ENCODE measurements at regions not wholly inside any gene's neighbourhood (a gene's known extent, or its start where the extent isn't known, plus 50 kb on each side); places are given as distances from the start of the nearest gene placed in this dataset.

DNA sequence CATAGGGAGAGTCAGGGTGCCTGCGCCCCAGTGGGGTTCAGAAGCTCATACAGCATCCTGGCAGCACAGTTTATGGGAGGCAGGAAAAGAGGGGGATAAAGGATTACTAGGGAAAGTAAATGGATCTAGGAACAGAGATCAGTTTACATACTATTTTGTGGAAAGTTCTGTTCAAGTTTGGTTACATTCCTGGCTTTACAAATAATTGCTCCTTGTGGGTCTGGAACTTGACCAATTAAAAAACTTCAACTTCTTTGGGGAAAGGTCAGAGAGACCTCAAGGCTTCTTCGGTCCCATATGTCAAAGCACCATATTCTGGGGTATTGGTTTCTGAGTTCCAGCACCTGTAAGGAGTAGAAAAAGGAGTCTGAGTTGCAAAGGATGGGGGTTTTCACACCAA is 64.1 kb downstream of the ZDHHC19 start:
- no peak overlapping the region for H3K4me3 ChIP-seq (ENCODE audit: low read depth in 1 of 3, low read length in 3 of 3)
- no peaks in the 10 kb centered on the region for H3K9me3 ChIP-seq (ENCODE audit: control insufficient read depth in 4 of 4, low read length in 3 of 4)
- H3K27me3 ChIP-seq (ENCODE audit: control insufficient read depth in 4 of 4, insufficient read depth in 4 of 4, low read length in 3 of 4) = no peaks in the 10 kb centered on the region
- TF ChIP-seq MAX (IDR thresholded peaks at IDR 0.05) = no peak
- TF ChIP-seq FOXA1 (IDR thresholded peaks at IDR 0.05) = no peak
- no peak for TF ChIP-seq JUND (IDR thresholded peaks at IDR 0.05)
- TF ChIP-seq HNF4A (conservative IDR thresholded peaks at IDR 0.05) = no peak
- no peak for TF ChIP-seq YY1 (IDR thresholded peaks at IDR 0.05)
- no peak for TF ChIP-seq NR2F2 (IDR thresholded peaks at IDR 0.05)
- H3K27ac ChIP-seq (ENCODE audit: low read depth in 1 of 2, low read length in 2 of 2) = no peak overlapping the region
- H3K36me3 ChIP-seq (ENCODE audit: control insufficient read depth in 4 of 4, insufficient read depth in 3 of 4, low read depth in 1 of 4, low read length in 3 of 4) = no peaks in the 10 kb centered on the region
- H3K4me1 ChIP-seq (ENCODE audit: control insufficient read depth in 4 of 4, insufficient read depth in 4 of 4, low read length in 3 of 4) = peaks cover 0 to 41% (median 29%) of the 10 kb centered on the region in 4 donors
- WGBS = 94% methylated on average over 2 of the region's 2 CpGs
- no peak overlapping the region for H3K9ac ChIP-seq (ENCODE audit: low read depth in 1 of 2, low read length in 2 of 2)
- DNase-seq (ENCODE audit: low spot score) = no peak

- Histone ChIP-seq H3K4me3 (ENCODE audit: low read depth in 1 of 3, low read length in 3 of 3) (no peak overlapping the region), H3K27ac (ENCODE audit: low read depth in 1 of 2, low read length in 2 of 2) (no peak overlapping the region), H3K9ac (ENCODE audit: low read depth in 1 of 2, low read length in 2 of 2) (no peak overlapping the region), H3K9me3 (ENCODE audit: control insufficient read depth in 4 of 4, low read length in 3 of 4) (no peaks in the 10 kb centered on the region), H3K4me1 (ENCODE audit: control insufficient read depth in 4 of 4, insufficient read depth in 4 of 4, low read length in 3 of 4) (peaks cover 0 to 51% (median 37%) of the 10 kb centered on the region in 4 donors), H3K27me3 (ENCODE audit: control insufficient read depth in 4 of 4, insufficient read depth in 4 of 4, low read length in 3 of 4) (no peaks in the 10 kb centered on the region), H3K36me3 (ENCODE audit: control insufficient read depth in 4 of 4, insufficient read depth in 3 of 4, low read depth in 1 of 4, low read length in 3 of 4) (no peaks in the 10 kb centered on the region)
- 90% methylated on average over 17 of the region's 18 CpGs for WGBS
- TF ChIP-seq TAF1 (conservative IDR thresholded peaks at IDR 0.05) = no peak
- TF ChIP-seq ZBTB33 (IDR thresholded peaks at IDR 0.05) = no peak
- TF ChIP-seq, protein P1, sequence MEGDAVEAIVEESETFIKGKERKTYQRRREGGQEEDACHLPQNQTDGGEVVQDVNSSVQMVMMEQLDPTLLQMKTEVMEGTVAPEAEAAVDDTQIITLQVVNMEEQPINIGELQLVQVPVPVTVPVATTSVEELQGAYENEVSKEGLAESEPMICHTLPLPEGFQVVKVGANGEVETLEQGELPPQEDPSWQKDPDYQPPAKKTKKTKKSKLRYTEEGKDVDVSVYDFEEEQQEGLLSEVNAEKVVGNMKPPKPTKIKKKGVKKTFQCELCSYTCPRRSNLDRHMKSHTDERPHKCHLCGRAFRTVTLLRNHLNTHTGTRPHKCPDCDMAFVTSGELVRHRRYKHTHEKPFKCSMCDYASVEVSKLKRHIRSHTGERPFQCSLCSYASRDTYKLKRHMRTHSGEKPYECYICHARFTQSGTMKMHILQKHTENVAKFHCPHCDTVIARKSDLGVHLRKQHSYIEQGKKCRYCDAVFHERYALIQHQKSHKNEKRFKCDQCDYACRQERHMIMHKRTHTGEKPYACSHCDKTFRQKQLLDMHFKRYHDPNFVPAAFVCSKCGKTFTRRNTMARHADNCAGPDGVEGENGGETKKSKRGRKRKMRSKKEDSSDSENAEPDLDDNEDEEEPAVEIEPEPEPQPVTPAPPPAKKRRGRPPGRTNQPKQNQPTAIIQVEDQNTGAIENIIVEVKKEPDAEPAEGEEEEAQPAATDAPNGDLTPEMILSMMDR (IDR thresholded peaks at IDR 0.05; ENCODE audit: low read depth, low read length, missing input control) = no peak
- no peak for TF ChIP-seq FOXA2 (IDR thresholded peaks at IDR 0.05)
- TF ChIP-seq NR2F2 (IDR thresholded peaks at IDR 0.05) = no peak
- no peak for TF ChIP-seq SP1 (IDR thresholded peaks at IDR 0.05)
- DNase-seq (ENCODE audit: low spot score) = no peak
These were observed 63.8 kb upstream of the TFRC start for GRCh38 chr3:196145468-196146262.

DNA sequence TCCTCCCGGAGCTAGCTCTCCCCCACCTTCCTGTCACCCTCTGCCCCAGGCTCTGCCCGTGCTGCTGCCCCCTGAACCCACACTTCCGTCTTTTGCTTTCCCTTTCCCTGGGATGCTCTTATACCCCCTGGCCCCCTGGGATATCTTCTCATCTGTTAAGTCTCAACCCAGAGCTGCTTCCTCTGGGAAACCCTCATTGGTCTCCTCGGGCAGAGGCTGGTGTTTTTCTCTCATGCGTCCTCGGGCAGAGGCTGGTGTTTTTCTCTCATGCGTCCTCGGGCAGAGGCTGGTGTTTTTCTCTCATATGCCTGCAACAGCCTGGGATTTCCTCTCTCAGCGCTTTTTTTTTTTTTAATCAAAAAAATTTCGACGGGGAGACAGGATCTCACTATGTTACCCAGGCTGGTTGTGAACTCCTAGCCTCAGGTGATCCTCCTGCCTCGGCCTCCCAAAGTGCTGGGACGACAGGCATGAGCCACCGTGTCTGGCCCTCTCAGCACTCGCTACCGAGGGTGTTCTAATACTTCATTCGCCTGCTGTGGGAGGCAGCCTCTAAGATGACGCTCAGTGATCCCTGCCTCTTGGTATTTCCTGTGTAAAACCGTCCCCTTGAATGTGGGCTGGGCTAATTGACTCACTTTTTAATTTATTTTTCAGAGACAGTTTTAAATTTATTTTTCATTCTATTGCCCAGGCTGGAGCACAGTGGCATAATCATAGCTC is 62.7 kb upstream of the TFRC start:
- H3K27me3 ChIP-seq (ENCODE audit: control insufficient read depth in 4 of 4, insufficient read depth in 4 of 4, low read length in 3 of 4) = no peaks in the 10 kb centered on the region
- DNase-seq (ENCODE audit: low spot score) = no peak
- no peak overlapping the region for H3K9ac ChIP-seq (ENCODE audit: low read depth in 1 of 2, low read length in 2 of 2)
- 79% methylated on average over 19 of the region's 19 CpGs for WGBS
- H3K4me1 ChIP-seq (ENCODE audit: control insufficient read depth in 4 of 4, insufficient read depth in 4 of 4, low read length in 3 of 4) = peaks cover 0 to 43% (median 33%) of the 10 kb centered on the region in 4 donors
- H3K36me3 ChIP-seq (ENCODE audit: control insufficient read depth in 4 of 4, insufficient read depth in 3 of 4, low read depth in 1 of 4, low read length in 3 of 4) = no peaks in the 10 kb centered on the region
- no peak overlapping the region for H3K4me3 ChIP-seq (ENCODE audit: low read depth in 1 of 3, low read length in 3 of 3)
- no peaks in the 10 kb centered on the region for H3K9me3 ChIP-seq (ENCODE audit: control insufficient read depth in 4 of 4, low read length in 3 of 4)
- no peak overlapping the region for H3K27ac ChIP-seq (ENCODE audit: low read depth in 1 of 2, low read length in 2 of 2)
- TF ChIP-seq RAD21 (IDR thresholded peaks at IDR 0.05) = no peak

Measured in liver (tissue), 8 donors.